ENCODE measurements at regions not wholly inside any gene's neighbourhood (a gene's known extent, or its start where the extent isn't known, plus 50 kb on each side); places are given as distances from the start of the nearest gene placed in this dataset.

DNA sequence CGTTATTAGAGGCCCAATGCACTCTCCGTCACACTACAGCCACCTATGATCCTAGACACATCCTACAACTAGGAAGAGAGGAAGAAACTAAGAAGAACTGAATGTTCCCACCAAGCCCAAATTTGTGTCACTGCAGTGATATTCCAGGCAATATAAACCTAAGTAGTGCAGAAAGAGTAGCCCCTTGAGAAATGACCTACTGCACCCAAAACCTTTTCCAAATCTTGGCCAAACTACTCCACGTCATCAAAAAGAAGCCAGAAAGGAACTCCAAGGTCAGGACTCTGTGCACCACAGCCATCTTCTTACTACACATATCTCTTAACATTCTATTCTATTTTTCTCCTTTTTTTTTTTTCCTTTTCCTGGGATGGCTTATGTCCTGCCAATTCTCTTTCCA, 60.2 kb downstream of the ADAMTS1 start:
- DNase-seq (ENCODE audit: low read depth), result no peak

DNA sequence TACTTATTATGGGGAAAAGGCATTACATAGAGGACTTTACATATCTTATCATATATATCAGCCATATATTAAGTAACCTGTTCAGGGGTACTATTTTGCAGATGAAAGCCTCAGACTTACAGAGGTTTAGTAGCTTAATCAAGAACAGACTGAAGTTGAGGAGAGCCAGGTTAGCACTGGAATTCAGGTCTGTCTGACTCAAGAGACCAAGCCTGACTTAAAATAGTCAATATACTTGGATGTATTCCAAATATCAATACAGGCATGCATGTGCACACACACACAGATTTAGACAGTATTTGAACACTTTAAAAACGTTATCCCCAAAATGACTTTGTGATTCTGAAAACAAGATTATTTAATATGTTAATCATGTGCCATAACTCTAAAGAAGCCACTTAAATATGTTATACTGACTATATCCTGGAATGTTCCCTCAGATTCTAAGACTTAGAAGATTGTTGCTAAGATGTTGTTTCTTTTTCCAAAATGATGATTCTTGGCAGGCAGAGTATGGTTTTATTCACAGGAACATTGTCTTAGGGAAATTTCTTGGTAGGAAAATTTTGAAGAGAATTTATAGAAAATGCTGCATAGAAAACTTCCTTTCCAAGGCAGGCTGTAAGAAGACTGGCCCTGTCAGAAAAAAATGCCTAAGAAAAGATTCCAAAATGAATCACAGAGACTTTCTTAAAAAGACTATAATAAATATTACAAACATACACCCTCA, 61.6 kb downstream of the ADAMTS1 start:
- no peak for DNase-seq (ENCODE audit: low read depth)

DNA sequence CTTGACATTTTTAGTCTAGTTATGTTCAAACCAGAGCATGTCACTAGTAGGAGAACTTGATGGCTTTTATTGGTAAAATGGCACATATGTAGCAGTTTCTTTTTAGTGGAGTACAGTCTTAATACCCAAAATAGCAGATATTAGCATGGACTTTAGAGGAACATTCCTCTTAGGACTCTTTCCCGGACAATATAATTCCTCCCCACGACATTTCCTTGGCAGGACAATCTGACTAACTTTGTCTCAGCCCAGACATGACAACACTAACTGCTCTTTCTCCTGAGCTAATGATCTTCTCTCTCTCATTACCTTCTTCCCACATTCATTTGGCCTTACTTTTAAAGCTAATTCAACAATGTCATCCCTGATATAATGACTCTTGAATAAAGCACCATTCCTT, 62.5 kb downstream of the ADAMTS1 start:
- no peak for DNase-seq (ENCODE audit: low read depth)

DNA sequence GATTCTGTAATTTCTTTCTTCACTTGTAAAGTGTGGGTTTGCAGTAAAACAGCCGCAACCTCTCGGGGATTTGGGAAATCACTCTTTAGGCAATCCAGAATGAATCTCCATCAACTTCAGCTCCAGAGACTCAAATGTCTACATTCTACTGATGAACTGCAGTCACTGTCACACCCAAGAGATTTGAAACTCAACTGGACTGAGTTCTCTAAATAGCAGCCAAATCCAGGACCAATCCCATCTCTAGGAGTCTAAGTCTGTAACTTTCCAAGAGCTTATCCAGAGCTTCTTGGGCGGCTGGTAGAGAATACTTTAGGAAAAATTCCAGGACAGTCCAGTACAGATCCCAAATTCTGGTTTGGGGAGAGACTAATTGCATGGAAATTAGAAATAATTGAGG, 62.9 kb downstream of the ADAMTS1 start:
- no peak for DNase-seq (ENCODE audit: low read depth)

DNA sequence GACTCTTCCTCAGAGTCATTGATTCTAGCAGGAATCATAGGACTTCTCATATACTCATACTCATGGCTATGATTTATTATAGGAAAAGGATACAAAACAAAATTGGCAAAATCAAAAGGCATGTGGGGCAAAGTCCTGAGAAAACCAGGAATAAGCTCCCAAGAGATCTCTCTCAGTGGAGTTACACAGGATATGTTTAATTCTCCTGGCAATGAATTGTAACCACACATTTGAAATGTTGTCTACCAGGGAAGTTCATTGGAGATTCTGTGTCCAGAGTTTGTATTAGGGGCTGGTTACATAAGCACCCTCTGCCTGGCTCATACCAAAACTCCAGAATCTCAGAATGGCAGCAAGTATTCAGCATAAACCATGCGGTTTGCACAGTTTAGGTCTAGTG, 63.9 kb downstream of the ADAMTS1 start:
- no peak for DNase-seq (ENCODE audit: low read depth)

DNA sequence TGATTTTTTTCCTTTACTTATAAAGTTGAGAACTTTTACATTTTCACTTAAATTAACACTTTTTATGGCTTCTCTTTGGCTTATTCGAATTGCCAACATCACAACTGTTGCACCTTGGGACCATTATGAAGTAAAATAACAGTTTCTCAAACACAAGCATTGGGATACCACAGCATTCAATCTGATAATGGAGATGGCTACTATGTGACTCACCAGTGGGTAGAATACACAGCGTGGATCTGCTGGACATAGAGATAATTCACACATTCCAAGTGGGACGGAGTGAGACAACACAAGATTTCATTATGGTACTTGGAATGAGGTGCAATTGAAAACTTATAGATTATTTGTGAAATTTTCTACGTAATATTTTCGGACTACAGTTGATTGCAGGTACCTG, 68.0 kb downstream of the ADAMTS1 start:
- DNase-seq (ENCODE audit: low read depth), result no peak

DNA sequence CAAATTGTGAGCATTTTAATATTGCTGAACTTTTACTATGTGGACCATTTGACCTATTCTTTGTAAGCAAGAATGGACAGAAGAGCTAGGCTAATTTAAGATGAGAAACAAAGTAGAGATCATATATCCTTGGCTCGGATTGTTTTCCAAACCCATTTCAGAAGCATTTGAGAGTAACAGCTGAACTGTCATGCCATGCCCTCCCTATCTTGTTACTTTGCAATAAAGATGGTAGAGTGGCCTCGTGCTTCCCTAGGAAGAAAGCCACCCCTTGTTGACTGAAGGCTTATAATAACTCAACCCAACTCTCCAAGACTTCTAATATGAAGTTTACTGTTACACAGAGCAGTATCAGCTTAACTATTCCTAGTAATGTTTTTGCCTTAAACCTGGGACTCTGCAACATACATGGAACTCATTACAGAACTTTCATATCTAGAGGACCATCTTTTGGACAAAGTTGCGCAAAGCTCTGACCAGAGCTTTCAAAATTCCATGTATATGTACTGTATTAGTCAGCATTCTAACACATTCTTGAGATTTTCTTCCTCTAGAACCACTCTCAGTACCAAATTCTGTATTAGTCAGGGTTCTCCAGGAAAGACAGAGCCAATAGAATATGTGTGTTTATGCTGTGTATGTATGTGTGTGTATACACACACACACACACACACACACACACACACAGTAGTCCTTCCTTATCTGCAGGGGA, 68.7 kb downstream of the ADAMTS1 start:
- peak; percentile 22 for DNase-seq (ENCODE audit: low read depth)

DNA sequence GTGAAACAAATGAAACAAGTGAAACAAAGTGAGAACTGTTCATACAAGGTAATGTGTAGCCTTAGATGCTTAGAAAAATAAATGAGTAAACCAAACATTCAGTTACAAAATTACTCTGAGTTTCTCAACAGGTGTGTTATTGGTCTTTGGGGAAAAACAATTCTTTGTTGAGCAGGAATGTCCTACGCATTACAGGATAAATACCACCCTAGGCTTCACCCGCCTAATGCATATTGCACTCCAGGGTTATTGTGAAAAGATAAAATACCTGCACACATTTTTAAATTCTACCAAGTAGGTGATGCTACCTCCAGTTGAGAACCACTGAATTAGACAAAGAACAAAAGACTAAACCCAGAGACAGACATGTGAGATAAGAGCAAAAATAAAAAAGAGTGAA, 72.2 kb downstream of the ADAMTS1 start:
- no peak for DNase-seq (ENCODE audit: low read depth)

DNA sequence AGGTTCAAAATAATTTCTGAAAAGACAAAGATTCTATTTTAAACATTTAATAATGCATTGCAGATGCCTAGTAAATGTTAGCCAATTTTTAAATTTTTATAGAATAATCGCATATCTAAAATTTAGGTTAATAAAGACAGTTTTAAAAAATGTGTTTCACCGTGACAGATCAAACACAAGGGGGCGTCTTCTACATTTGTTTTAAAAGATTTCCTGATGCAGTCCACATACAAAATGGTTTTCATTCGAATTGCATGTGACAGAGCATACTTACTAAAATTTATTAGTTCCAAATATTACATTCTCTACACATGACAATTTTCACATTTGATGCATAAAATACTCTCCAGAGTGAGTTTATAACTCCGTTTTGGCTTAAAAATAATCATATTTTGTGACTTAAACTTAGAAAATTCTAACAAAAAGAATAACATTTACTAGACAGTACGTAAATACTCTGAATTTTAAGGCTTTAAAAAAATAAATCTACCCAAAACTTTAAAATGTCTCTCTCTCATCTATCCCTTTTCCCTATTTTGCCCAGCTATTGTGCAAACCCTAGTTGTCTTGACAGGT, 75.5 kb downstream of the ADAMTS1 start:
- DNase-seq (ENCODE audit: low read depth), result peak; percentile 13

DNA sequence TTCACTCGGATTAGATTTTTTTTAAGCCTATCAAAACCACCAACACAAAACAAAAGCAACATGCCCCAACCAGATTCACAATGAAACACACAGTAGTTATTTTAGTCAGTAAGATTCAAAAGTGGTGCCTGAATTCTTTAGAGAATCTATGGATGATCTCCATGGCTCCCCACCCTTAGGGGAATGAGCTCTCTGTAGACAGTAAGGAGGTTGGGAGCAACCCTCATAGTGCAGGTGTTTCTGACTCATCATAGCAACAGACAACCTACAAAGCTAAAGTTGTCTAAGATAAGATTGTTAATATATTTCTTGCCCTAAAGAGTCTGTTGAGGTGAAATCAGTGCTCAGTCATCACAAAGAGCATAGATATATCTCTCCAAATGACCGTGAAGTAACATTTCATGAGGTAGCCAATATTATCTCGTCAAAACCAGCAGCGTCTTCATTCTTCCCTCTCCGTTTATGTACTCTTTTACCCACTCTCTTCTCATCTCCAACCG, 78.3 kb downstream of the ADAMTS1 start:
- DNase-seq (ENCODE audit: low read depth), result no peak

DNA sequence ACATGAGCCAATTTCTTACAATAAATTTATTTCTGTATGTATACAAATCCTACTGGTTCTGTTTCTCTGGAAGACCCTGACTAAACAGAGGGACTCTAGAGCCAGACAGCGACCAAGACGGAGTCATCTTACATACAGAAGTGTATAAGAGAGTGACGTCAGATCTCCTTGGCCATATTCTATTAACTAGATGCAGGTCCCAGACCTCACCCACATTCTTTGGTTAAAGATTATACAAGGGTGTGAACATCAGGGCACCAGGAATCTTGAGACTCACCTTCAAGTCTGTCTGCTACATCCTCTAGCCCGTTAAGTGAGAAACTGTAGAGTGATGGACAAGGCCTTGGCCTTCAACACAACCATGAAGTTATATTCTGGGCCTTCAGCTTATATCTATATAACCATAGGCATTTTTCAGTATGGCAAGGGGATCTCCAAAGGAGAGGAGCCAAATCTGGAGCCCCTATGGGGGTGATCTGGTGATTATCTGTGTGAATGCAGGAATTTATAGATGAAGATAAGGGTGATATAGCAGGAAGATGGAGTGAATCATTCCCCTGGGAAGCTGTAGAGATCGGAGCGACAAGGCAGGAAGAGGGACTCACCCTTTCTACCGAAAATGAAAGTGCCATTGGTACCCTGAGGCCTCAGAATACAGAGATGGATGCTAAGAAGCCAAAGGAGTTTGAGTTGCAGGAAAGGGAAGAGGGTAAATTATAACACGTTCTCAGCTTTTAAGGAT, 83.9 kb downstream of the ADAMTS1 start:
- no peak for DNase-seq (ENCODE audit: low read depth)

DNA sequence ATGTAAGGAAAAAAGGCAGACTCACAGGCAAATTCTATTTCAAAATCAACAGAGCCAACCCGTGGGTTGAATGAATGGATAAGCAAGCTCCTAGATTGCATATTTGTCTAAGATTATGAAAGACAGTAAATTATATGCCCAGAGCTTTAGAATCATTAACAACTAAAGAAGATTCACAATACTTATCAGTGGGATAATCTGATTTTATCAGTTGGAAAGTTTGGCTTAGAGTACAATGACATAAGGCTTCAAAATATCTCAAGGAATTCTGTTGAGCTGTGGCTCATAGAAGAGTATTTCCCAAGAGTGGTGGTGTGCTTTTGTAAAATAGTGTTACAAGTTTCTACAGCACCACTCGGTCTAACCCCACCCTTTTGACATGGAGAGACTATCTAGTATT, 85.5 kb downstream of the ADAMTS1 start:
- no peak for DNase-seq (ENCODE audit: low read depth)

DNA sequence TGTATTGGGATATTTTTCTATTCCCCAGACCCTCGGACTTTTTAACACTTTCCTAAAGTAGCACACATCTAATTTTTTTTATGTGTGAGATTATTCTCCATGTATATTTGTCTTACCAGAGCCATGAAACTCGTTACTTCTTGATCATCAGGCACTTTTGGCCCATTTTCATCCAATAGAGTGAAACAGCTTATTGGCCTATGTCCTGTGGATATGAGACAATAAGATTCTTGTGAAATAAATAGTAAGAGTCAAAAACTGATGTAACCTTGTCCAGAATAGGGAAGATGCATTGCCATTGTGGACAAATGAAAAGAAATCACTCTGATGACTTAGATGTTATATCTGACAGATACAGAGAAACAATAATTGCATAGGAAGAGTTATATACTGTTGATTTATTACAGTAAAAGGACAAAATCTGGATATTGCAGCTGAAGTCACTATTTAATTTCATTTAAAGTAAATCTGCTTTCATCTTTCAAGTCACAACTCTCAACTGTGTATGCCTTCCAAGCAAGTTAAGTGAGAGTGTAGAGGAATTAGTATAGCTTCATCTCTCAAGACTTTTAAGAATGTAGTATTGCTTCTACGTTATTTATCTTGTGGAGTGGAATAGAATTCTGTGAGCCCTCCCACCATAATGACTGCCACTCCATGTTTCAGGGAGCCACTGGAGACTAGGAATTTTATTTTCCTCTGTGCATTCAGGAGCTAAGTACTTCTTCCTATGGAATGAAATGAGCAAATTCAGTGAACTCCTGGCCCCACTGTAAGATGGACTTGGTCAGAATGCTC, 86.9 kb downstream of the ADAMTS1 start:
- no peak for DNase-seq (ENCODE audit: low read depth)

DNA sequence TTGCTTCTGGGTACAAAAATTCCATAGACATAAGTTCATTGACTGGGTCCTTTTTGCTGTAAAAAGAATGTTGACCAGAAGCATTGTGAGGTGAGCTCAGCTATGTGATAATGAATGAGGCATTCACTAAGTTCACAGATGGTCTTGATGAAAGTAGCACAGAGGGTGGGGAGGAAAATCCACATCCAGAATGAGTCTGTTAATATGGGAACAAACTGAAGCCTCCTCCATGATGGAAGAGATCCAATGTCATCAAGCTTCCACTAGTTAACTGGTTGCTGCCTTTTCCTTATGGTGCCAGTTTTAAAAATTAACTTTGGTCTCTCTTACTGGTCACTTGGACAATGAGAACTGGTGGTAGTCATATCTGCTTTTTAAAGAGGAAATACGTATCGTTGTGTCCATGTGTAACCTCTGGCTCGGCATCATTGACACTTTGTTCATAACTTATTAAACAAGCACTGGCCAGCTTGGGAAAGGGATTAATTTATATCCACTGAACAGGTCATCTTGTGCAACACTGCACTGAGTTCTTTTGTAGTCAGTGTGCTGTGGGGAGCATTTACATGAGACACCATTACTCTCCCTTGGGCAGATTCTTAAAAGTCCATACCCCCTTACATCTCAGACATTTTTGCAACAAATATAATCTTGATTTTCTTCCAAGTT, 88.6 kb downstream of the ADAMTS1 start:
- DNase-seq (ENCODE audit: low read depth), result peak; percentile 54

DNA sequence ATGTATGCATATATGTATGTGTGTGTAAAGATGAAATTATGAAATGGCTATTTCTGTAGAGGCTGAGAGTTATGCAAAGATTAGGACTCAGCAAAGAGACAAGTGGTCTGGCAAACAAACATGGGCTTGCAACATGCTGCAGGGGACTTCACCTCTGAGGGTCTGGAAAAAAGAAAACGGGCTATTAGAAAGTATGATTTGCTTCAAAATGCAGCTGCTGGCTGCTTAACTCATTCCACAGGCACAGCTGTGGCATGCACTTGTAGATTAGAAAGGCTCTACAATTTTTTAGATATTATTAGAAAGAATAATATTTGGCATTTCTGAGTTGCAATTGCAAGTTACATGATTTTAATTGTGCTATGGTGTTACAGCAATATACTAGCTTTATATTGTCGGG, 90.4 kb downstream of the ADAMTS1 start:
- DNase-seq (ENCODE audit: low read depth), result no peak

DNA sequence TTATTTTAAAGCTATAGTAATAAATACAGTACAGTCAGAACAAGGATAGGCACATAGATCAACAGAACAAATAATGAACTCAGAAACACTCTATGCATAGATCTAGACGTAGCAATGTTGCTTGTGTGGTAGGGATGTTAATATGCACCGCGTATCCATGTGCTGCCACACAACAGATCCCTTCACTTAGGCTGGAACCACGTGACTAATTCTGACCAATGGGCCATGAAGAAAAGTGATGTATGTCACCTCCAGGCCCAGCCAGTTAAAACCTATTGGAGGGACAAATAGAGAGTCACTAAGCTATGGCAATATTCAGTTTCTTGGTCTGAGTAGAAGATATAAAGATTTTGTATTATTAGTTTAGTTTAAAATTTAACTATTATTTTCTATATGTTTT, 91.4 kb downstream of the ADAMTS1 start:
- no peak for DNase-seq (ENCODE audit: low read depth)

DNA sequence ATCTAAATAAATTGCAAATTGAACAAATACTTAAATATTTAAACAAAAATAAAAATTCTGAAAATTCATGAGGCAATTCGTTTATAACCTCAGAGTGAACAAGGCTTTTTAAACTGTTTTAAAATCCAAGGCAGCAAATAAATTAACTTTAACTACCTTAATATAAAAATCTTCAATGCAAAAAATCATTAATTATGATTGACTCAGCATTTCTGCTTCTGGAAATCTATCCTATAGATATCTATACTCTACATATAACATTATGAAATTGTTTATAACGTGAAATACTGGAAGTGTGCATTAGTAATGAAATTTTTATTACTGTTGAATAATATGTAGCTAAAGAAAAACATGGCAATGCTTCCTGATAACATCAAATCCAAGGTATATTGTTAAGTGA, 92.4 kb downstream of the ADAMTS1 start:
- DNase-seq (ENCODE audit: low read depth), result no peak

DNA sequence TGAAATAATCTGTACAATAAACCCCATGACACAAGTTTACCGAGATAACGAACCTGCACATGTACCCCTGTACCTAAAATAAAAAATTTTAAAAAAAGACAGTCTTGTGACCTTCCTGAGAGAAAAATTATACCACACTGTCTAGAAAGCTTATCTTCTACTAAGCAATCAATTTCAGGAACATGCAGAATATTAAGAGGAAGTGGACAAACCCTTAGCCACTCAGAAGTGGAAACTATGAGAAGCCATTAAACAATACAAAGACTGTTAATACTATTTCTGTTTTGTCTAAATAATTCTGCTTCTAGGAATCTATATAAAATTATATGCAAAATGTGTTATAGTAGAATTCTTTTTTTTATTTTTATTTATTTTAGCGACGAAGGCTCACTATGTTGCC, 93.9 kb downstream of the ADAMTS1 start:
- no peak for DNase-seq (ENCODE audit: low read depth)

DNA sequence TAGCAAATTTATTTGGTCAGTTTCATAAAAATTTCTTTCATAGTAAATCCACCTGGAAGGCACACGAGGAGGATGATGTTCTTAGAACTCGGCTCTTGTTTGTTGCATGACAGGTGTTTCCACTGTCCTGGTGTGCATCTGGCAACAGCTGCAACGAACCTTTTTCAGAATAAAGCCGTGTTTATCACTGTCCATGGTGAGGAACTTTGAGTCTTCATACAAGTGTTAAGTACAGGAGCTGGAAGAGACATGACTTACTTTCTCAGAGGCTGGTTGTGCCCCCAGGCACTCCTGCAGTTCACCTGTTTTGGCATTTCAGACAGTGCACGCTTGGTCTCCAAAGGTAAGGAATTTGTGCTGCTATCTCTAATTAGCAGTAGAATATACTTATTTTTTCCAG, 97.1 kb downstream of the ADAMTS1 start:
- no peak for DNase-seq (ENCODE audit: low read depth)

DNA sequence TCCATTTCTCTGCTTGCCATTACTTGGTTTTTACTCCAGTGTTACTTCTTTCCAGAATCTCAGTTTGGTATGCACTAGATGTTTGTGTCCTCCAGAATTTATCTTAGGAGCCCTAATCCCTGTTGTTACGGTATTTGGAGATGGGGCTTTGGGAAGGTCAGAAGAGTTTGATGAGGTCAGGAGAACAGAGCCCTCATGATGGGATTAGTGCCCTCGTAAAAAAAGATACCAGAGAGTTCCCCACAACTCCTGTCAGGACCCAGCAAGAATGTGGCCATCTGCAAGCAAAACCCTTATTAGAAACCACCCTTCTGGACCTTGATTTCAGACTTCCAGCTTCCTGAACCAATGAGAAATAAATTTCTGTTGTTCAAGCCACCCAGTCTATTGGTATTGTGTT, 98.0 kb downstream of the ADAMTS1 start:
- no peak for DNase-seq (ENCODE audit: low read depth)

DNA sequence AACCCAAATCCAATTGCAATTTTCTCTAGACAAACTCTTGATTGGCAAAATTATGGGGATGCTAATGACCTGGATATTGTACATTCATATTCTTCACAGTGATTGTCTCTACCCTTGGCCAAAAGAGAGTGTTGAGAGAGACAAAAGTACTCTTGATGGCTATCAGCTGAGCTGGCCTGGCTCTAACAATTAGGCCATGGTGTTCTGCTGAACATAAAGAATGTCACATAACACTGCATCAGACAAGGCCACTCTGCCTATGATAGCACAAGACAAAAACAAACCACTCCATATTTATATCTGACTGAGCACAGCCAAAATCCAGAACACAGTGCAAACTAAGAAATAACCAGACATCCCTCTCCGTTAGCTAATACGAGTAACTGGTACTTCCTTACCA, 101.7 kb downstream of the ADAMTS1 start:
- DNase-seq (ENCODE audit: low read depth), result no peak
